HL-60 (cell line): ENCODE measurements at regions not wholly inside any gene's neighbourhood (a gene's known extent, or its start where the extent isn't known, plus 50 kb on each side); places are given as distances from the start of the nearest gene placed in this dataset.
"Not testable (repeated sequence)": the region's sequence is repeated elsewhere in the genome, so short reads cannot be mapped to it uniquely, and the experiment has no call there.

Source experiments
- CTCF ChIP-seq: IDR thresholded peaks from one replicate; pipeline ENCODE4 v1.5.1; 2011; ENCODE audit warnings: low read length, control low read depth, inconsistent platforms; ENCODE audit not compliant: insufficient read depth
- POLR2AphosphoS5 ChIP-seq: IDR thresholded peaks from 2 replicates; pipeline ENCODE4 v1.6.1; 2012; ENCODE audit warnings: low read depth
- SPI1 ChIP-seq: IDR thresholded peaks from 2 replicates; pipeline ENCODE4 v1.6.1; 2012; ENCODE audit warnings: low read depth, mild to moderate bottlenecking, borderline replicate concordance
- TF ChIP-seq, protein P1 (sequence below): IDR thresholded peaks from 2 replicates; pipeline ENCODE4 v1.6.1; 2012; ENCODE audit warnings: low read depth; ENCODE audit not compliant: insufficient replicate concordance

GRCh38 chr21:5117666-5118295 lies 5403.6 kb upstream of the TPTE start:
- TF ChIP-seq, protein P1, sequence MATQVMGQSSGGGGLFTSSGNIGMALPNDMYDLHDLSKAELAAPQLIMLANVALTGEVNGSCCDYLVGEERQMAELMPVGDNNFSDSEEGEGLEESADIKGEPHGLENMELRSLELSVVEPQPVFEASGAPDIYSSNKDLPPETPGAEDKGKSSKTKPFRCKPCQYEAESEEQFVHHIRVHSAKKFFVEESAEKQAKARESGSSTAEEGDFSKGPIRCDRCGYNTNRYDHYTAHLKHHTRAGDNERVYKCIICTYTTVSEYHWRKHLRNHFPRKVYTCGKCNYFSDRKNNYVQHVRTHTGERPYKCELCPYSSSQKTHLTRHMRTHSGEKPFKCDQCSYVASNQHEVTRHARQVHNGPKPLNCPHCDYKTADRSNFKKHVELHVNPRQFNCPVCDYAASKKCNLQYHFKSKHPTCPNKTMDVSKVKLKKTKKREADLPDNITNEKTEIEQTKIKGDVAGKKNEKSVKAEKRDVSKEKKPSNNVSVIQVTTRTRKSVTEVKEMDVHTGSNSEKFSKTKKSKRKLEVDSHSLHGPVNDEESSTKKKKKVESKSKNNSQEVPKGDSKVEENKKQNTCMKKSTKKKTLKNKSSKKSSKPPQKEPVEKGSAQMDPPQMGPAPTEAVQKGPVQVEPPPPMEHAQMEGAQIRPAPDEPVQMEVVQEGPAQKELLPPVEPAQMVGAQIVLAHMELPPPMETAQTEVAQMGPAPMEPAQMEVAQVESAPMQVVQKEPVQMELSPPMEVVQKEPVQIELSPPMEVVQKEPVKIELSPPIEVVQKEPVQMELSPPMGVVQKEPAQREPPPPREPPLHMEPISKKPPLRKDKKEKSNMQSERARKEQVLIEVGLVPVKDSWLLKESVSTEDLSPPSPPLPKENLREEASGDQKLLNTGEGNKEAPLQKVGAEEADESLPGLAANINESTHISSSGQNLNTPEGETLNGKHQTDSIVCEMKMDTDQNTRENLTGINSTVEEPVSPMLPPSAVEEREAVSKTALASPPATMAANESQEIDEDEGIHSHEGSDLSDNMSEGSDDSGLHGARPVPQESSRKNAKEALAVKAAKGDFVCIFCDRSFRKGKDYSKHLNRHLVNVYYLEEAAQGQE: not testable (repeated sequence)
- not testable (repeated sequence) for TF ChIP-seq POLR2AphosphoS5, CTCF, SPI1
